ENCODE measurements at regions not wholly inside any gene's neighbourhood (a gene's known extent, or its start where the extent isn't known, plus 50 kb on each side); places are given as distances from the start of the nearest gene placed in this dataset.

DNA sequence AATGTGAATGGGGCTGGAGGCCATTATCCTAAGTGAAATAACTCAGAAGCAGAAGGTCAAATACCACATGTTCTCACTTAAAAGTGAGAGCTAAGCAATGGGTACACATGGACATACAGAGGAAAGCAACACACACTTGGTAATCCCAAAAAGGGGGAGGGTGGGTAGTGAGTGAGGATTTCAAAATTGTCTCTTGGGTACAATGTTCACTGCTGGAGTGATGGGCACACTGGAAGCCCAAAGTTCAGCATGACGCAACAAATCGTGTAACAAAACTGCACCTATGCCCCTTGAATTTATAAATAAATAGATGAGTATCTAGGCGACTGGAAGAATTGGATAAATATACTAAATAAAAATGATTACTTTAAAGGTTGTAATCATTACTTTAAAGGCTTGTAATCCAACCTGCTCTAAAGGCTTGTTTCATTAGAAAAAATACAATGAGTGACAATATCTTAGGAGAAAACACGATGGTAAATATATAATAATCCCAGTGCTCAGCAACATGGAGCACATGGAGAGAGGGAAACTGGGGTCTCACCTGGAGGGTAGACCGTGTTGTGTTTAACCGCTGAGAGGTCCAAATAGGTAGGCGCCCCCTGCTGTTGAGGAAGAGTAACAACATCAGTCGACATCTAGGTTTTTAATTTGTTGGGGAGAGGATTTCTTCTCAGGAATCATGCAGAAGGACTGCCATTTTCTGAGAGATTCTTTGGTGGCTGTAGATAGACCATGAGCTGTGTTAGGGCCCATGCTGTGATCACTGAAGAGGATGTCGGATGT is 78.5 kb upstream of the ROBO1 start:
- TF ChIP-seq, protein P1, sequence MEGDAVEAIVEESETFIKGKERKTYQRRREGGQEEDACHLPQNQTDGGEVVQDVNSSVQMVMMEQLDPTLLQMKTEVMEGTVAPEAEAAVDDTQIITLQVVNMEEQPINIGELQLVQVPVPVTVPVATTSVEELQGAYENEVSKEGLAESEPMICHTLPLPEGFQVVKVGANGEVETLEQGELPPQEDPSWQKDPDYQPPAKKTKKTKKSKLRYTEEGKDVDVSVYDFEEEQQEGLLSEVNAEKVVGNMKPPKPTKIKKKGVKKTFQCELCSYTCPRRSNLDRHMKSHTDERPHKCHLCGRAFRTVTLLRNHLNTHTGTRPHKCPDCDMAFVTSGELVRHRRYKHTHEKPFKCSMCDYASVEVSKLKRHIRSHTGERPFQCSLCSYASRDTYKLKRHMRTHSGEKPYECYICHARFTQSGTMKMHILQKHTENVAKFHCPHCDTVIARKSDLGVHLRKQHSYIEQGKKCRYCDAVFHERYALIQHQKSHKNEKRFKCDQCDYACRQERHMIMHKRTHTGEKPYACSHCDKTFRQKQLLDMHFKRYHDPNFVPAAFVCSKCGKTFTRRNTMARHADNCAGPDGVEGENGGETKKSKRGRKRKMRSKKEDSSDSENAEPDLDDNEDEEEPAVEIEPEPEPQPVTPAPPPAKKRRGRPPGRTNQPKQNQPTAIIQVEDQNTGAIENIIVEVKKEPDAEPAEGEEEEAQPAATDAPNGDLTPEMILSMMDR (conservative IDR thresholded peaks at IDR 0.05; ENCODE audit: low read length), result peak; percentile 79
- TF ChIP-seq EZH2phosphoT487 (IDR thresholded peaks at IDR 0.05; ENCODE audit: borderline replicate concordance, low read depth, low read length), result no peak
